Karpas-422 (cell line): ENCODE measurements at regions not wholly inside any gene's neighbourhood (a gene's known extent, or its start where the extent isn't known, plus 50 kb on each side); places are given as distances from the start of the nearest gene placed in this dataset.
A peak's percentile ranks its signal among the peaks of the same experiment; 100 is the strongest.

ENCODE experiments used
- DNase-seq: peaks from one replicate; pipeline ENCODE4 v3.0.0-alpha.2; 2015
- H2AFZ ChIP-seq: fragments of 200-600 bp; sonication (generic); 2 replicates; pipeline ENCODE4 v1.6.1; 2014; ENCODE audit warnings: antibody characterized with exemption, low read length, mixed read lengths
- H3K27ac ChIP-seq: fragments of 200-600 bp; sonication (generic); 2 replicates; pipeline ENCODE4 v1.5.1; 2014; ENCODE audit warnings: mild to moderate bottlenecking, low read length, moderate library complexity
- H3K27me3 ChIP-seq: fragments of 200-600 bp; sonication (generic); 2 replicates; pipeline ENCODE4 v1.6.1; 2014; ENCODE audit warnings: low read length, mixed read lengths
- H3K36me3 ChIP-seq: fragments of 200-600 bp; sonication (generic); 2 replicates; pipeline ENCODE4 v1.6.1; 2014; ENCODE audit warnings: low read length, mixed read lengths; ENCODE audit not compliant: insufficient read depth
- H3K4me1 ChIP-seq: fragments of 200-600 bp; sonication (generic); 2 replicates; pipeline ENCODE4 v1.6.1; 2014; ENCODE audit warnings: mild to moderate bottlenecking, low read length, mixed read lengths
- H3K4me2 ChIP-seq: fragments of 200-600 bp; sonication (generic); 2 replicates; pipeline ENCODE4 v1.6.1; 2014; ENCODE audit warnings: low read length, low read depth, mild to moderate bottlenecking; ENCODE audit not compliant: poor library complexity, severe bottlenecking
- H3K4me3 ChIP-seq: fragments of 200-600 bp; sonication (generic); 2 replicates; pipeline ENCODE4 v1.5.1; 2014; ENCODE audit warnings: mild to moderate bottlenecking, antibody characterized with exemption, low read length, mixed read lengths
- H3K79me2 ChIP-seq: fragments of 200-600 bp; sonication (generic); 2 replicates; pipeline ENCODE4 v1.6.1; 2014; ENCODE audit warnings: mild to moderate bottlenecking, low read length, mixed read lengths
- H3K9ac ChIP-seq: fragments of 200-600 bp; sonication (generic); 2 replicates; pipeline ENCODE4 v1.6.0; 2014; ENCODE audit warnings: low read length
- H3K9me2 ChIP-seq: fragments of 200-600 bp; sonication (generic), shearing (Covaris generic); replicated peaks from 2 replicates; pipeline ENCODE4 v1.6.0; 2014; ENCODE audit warnings: mild to moderate bottlenecking, low read length, moderate library complexity; ENCODE audit not compliant: insufficient read depth
- H3K9me3 ChIP-seq: fragments of 300-700, 200-600 bp; sonication (generic); 2 replicates; pipeline ENCODE4 v1.6.1; 2014; ENCODE audit warnings: low read length, mixed read lengths
- H4K20me1 ChIP-seq: fragments of 200-600 bp; sonication (generic); 2 replicates; pipeline ENCODE4 v1.6.1; 2014; ENCODE audit warnings: mild to moderate bottlenecking, antibody characterized with exemption, low read length, low read depth; ENCODE audit not compliant: insufficient read depth

- Histone ChIP-seq H3K4me3 (no peak overlapping the region), H4K20me1 (no peaks in the 10 kb centered on the region), H2AFZ (no peak overlapping the region), H3K27me3 (no peaks in the 10 kb centered on the region), H3K4me1 (peaks cover 5% of the 10 kb centered on the region; the same call in 1 of the 2 replicates), H3K79me2 (no peaks in the 10 kb centered on the region), H3K4me2 (no peak overlapping the region), H3K36me3 (no peaks in the 10 kb centered on the region), H3K9ac (no peak overlapping the region), H3K9me3 (no peaks in the 10 kb centered on the region), H3K9me2 (no peaks in the 10 kb centered on the region), H3K27ac (no peak overlapping the region)
- DNase-seq: peak; percentile 22
Measured at GRCh38 chr7:59079-60016, 133.0 kb upstream of the FAM20C start.

GRCh38 chr7:60017-60675, 132.2 kb upstream of the FAM20C start:
- H4K20me1 ChIP-seq: no peaks in the 10 kb centered on the region
- H3K9me2 ChIP-seq: no peaks in the 10 kb centered on the region
- H3K4me2 ChIP-seq: no peak overlapping the region
- H3K4me1 ChIP-seq: peaks cover 5% of the 10 kb centered on the region; the same call in 1 of the 2 replicates
- H3K27ac ChIP-seq: no peak overlapping the region
- no peaks in the 10 kb centered on the region for H3K27me3 ChIP-seq
- no peaks in the 10 kb centered on the region for H3K9me3 ChIP-seq
- H3K9ac ChIP-seq: no peak overlapping the region
- DNase-seq: no peak
- H3K36me3 ChIP-seq: no peaks in the 10 kb centered on the region
- no peak overlapping the region for H2AFZ ChIP-seq
- H3K4me3 ChIP-seq: no peak overlapping the region
- no peaks in the 10 kb centered on the region for H3K79me2 ChIP-seq

- no peaks in the 10 kb centered on the region for H3K27me3 ChIP-seq
- no peaks in the 10 kb centered on the region for H3K79me2 ChIP-seq
- H3K4me1 ChIP-seq: peaks cover 5% of the 10 kb centered on the region; the same call in 1 of the 2 replicates
- no peak overlapping the region for H2AFZ ChIP-seq
- DNase-seq: no peak
- H3K9me2 ChIP-seq: no peaks in the 10 kb centered on the region
- no peak overlapping the region for H3K27ac ChIP-seq
- no peaks in the 10 kb centered on the region for H3K9me3 ChIP-seq
- no peak overlapping the region for H3K4me3 ChIP-seq
- H3K4me2 ChIP-seq: no peak overlapping the region
- no peaks in the 10 kb centered on the region for H3K36me3 ChIP-seq
- H3K9ac ChIP-seq: no peak overlapping the region
- H4K20me1 ChIP-seq: no peaks in the 10 kb centered on the region
Measured at GRCh38 chr7:60706-61105, 131.7 kb upstream of the FAM20C start.

GRCh38 chr7:61111-61510, 131.3 kb upstream of the FAM20C start:
- H2AFZ ChIP-seq: no peak overlapping the region
- H3K79me2 ChIP-seq: no peaks in the 10 kb centered on the region
- no peak overlapping the region for H3K4me2 ChIP-seq
- no peaks in the 10 kb centered on the region for H3K36me3 ChIP-seq
- no peaks in the 10 kb centered on the region for H4K20me1 ChIP-seq
- no peaks in the 10 kb centered on the region for H3K9me2 ChIP-seq
- no peaks in the 10 kb centered on the region for H3K27me3 ChIP-seq
- no peak overlapping the region for H3K27ac ChIP-seq
- H3K4me3 ChIP-seq: no peak overlapping the region
- H3K4me1 ChIP-seq: peaks cover 5% of the 10 kb centered on the region; the same call in 1 of the 2 replicates
- H3K9ac ChIP-seq: no peak overlapping the region
- no peaks in the 10 kb centered on the region for H3K9me3 ChIP-seq
- no peak for DNase-seq

GRCh38 chr7:61576-62360, 130.6 kb upstream of the FAM20C start:
- Histone ChIP-seq H4K20me1 (no peaks in the 10 kb centered on the region), H3K79me2 (no peaks in the 10 kb centered on the region), H3K36me3 (no peaks in the 10 kb centered on the region), H3K9me3 (no peaks in the 10 kb centered on the region), H3K4me1 (peaks cover 5% of the 10 kb centered on the region; the same call in 1 of the 2 replicates), H3K4me2 (no peak overlapping the region), H3K27ac (no peak overlapping the region), H3K9me2 (no peaks in the 10 kb centered on the region), H3K9ac (no peak overlapping the region), H2AFZ (no peak overlapping the region), H3K4me3 (no peak overlapping the region), H3K27me3 (no peaks in the 10 kb centered on the region)
- DNase-seq: no peak

DNA sequence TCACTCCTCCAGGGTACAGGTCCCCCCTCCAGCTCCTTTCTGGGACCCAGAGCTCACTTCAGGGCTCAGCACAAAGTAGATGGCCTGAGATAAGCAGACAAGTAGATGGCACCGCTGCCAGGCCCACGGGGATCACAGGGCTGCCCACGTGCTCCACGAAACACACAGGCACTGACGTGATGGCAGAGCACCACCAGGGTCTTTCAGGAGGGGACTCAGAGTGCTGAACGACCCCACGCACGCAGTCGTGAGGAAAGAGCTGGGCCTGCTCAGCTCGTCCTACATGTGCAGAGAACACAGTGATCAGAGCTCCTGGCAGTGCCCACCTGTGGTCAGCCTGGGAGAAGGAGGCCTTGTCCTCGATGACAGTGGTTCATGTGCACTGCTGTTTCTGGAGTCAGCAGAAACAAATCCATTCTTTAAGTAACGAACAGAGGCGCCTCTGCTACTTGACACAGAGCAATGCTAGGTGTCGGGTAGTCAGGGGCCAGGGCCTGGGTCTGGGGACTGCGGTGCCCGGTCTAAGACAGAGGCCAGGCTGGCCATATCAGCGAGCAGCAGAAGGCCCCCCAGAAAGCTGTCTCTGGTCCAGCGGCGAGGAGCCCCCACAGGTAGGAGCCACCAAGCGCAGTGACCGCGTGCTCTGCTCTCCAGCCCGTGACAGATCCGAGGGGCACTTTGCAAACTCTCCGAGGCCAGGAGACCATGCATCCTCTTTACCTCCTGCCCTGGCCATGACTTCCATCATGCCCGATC, 129.8 kb upstream of the FAM20C start:
- H3K27me3 ChIP-seq: no peaks in the 10 kb centered on the region
- no peaks in the 10 kb centered on the region for H3K36me3 ChIP-seq
- no peaks in the 10 kb centered on the region for H4K20me1 ChIP-seq
- peak; percentile 19 for DNase-seq
- H3K4me3 ChIP-seq: no peak overlapping the region
- no peak overlapping the region for H3K4me2 ChIP-seq
- H3K9me3 ChIP-seq: no peaks in the 10 kb centered on the region
- H3K79me2 ChIP-seq: no peaks in the 10 kb centered on the region
- no peak overlapping the region for H2AFZ ChIP-seq
- H3K4me1 ChIP-seq: peaks cover 5% of the 10 kb centered on the region; the same call in 1 of the 2 replicates
- no peaks in the 10 kb centered on the region for H3K9me2 ChIP-seq
- H3K27ac ChIP-seq: no peak overlapping the region
- no peak overlapping the region for H3K9ac ChIP-seq

GRCh38 chr7:63117-63480, 129.3 kb upstream of the FAM20C start:
- Histone ChIP-seq H3K79me2 (no peaks in the 10 kb centered on the region), H3K36me3 (no peaks in the 10 kb centered on the region), H3K9me2 (no peaks in the 10 kb centered on the region), H3K27ac (no peak overlapping the region), H3K27me3 (no peaks in the 10 kb centered on the region), H3K9me3 (no peaks in the 10 kb centered on the region), H4K20me1 (no peaks in the 10 kb centered on the region), H3K9ac (no peak overlapping the region), H3K4me2 (no peak overlapping the region), H2AFZ (no peak overlapping the region), H3K4me3 (no peak overlapping the region), H3K4me1 (peaks cover 5% of the 10 kb centered on the region; the same call in 1 of the 2 replicates)
- no peak for DNase-seq
